GM23338 (cell line): ENCODE measurements at regions not wholly inside any gene's neighbourhood (a gene's known extent, or its start where the extent isn't known, plus 50 kb on each side); places are given as distances from the start of the nearest gene placed in this dataset.
A peak's percentile ranks its signal among the peaks of the same experiment; 100 is the strongest.

Experiments
- ATAC-seq: fragments of 200-7000 bp; cut with Tn5 transposase; 3 replicates; pipeline ENCODE4 v1.9.1; 2020
- DNase-seq: peaks from one replicate; pipeline ENCODE4 v3.0.0-alpha.2; 2015; ENCODE audit warnings: low spot score
- H2AFZ ChIP-seq: fragments of 200-600 bp; sonication (generic); 2 replicates; pipeline ENCODE4 v1.8.0; 2016; ENCODE audit warnings: antibody characterized with exemption, mild to moderate bottlenecking, moderate library complexity
- H3F3A ChIP-seq: fragments of 200-600 bp; sonication (generic); replicated peaks from 2 replicates; pipeline ENCODE4 v1.8.0; 2017; ENCODE audit warnings: antibody characterized with exemption, mixed run types, low read depth
- H3K27ac ChIP-seq: fragments of 200-600 bp; sonication (generic); 2 replicates; pipeline ENCODE4 v1.6.1; 2016; ENCODE audit warnings: low read depth
- H3K27me3 ChIP-seq: fragments of 200-600 bp; sonication (generic); 2 replicates; pipeline ENCODE4 v1.8.0; 2016; ENCODE audit warnings: mild to moderate bottlenecking, mixed run types, moderate library complexity; ENCODE audit not compliant: insufficient read depth
- H3K36me3 ChIP-seq: fragments of 200-600 bp; sonication (generic); 2 replicates; pipeline ENCODE4 v1.8.0; 2016; ENCODE audit warnings: mild to moderate bottlenecking; ENCODE audit not compliant: insufficient read depth
- H3K4me1 ChIP-seq: fragments of 200-600 bp; sonication (generic); 2 replicates; pipeline ENCODE4 v1.8.0; 2016; ENCODE audit warnings: mild to moderate bottlenecking, moderate library complexity; ENCODE audit not compliant: insufficient read depth
- H3K4me2 ChIP-seq: fragments of 200-600 bp; sonication (generic); 2 replicates; pipeline ENCODE4 v1.7.1; 2017; ENCODE audit warnings: mixed run types
- H3K4me3 ChIP-seq: fragments of 200-600 bp; sonication (generic); 2 replicates; pipeline ENCODE4 v1.6.1; 2016; ENCODE audit warnings: mixed run types
- H3K79me2 ChIP-seq: fragments of 200-600 bp; sonication (generic); replicated peaks from 2 replicates; pipeline ENCODE4 v1.8.0; 2017; ENCODE audit warnings: mild to moderate bottlenecking; ENCODE audit not compliant: insufficient read depth
- H3K9me2 ChIP-seq: fragments of 200-600 bp; sonication (generic); 2 replicates; pipeline ENCODE4 v1.8.0; 2017; ENCODE audit not compliant: insufficient read depth
- H4K20me1 ChIP-seq: fragments of 200-600 bp; sonication (generic); replicated peaks from 2 replicates; pipeline ENCODE4 v1.8.0; 2017; ENCODE audit warnings: mild to moderate bottlenecking; ENCODE audit not compliant: insufficient read depth
- H3K27ac Mint-ChIP-seq: 2 replicates; pipeline ENCODE4 v1.8.0; 2020; ENCODE audit warnings: inconsistent platforms, mild to moderate bottlenecking, moderate library complexity, mixed read lengths
- H3K27me3 Mint-ChIP-seq: 3 replicates; pipeline ENCODE4 v1.8.0; 2022; ENCODE audit warnings: low read depth, mild to moderate bottlenecking, moderate library complexity, mixed read lengths, inconsistent platforms; ENCODE audit not compliant: insufficient read depth, poor library complexity
- H3K36me3 Mint-ChIP-seq: 3 replicates; pipeline ENCODE4 v1.8.0; 2021; ENCODE audit warnings: low read depth, mild to moderate bottlenecking, inconsistent platforms, moderate library complexity, mixed read lengths
- H3K4me1 Mint-ChIP-seq: 3 replicates; pipeline ENCODE4 v1.8.0; 2020; ENCODE audit warnings: mild to moderate bottlenecking, inconsistent platforms, mixed read lengths
- H3K4me3 Mint-ChIP-seq: 3 replicates; pipeline ENCODE4 v1.8.0; 2021; ENCODE audit warnings: moderate library complexity, mild to moderate bottlenecking, inconsistent platforms, mixed read lengths
- H3K9me3 Mint-ChIP-seq: 3 replicates; pipeline ENCODE4 v1.8.0; 2020; ENCODE audit warnings: moderate library complexity, mild to moderate bottlenecking, inconsistent platforms, mixed read lengths
- CREB1 ChIP-seq: fragments of 250-450 bp; sonication (Bioruptor Pico); IDR thresholded peaks from 2 replicates; pipeline ENCODE4 v1.5.0; 2020; ENCODE audit warnings: low read depth, mild to moderate bottlenecking, moderate library complexity
- EZH2 ChIP-seq: fragments of 200-600 bp; sonication (generic); IDR thresholded peaks from one replicate; pipeline ENCODE4 v1.8.0; 2017; ENCODE audit warnings: antibody characterized with exemption, mild to moderate bottlenecking, low read depth; ENCODE audit not compliant: unreplicated experiment
- EZH2phosphoT487 ChIP-seq: fragments of 200-600 bp; sonication (generic); IDR thresholded peaks from one replicate; pipeline ENCODE4 v1.8.1; 2018; ENCODE audit warnings: antibody characterized with exemption; ENCODE audit not compliant: unreplicated experiment
- JUNB ChIP-seq: IDR thresholded peaks from one replicate; pipeline ENCODE4 v1.6.1; 2016; ENCODE audit warnings: antibody characterized with exemption; ENCODE audit not compliant: unreplicated experiment
- NANOG ChIP-seq: IDR thresholded peaks from 2 replicates; pipeline ENCODE4 v1.6.1; 2016; ENCODE audit warnings: antibody characterized with exemption, borderline replicate concordance
- POLR2AphosphoS5 ChIP-seq: IDR thresholded peaks from 2 replicates; pipeline ENCODE4 v1.6.1; 2016; ENCODE audit warnings: antibody characterized with exemption, low read depth
- REST ChIP-seq: IDR thresholded peaks from one replicate; pipeline ENCODE4 v1.6.1; 2018; ENCODE audit warnings: antibody characterized with exemption; ENCODE audit not compliant: unreplicated experiment
- STAT1 ChIP-seq: IDR thresholded peaks from one replicate; pipeline ENCODE4 v1.6.1; 2016; ENCODE audit warnings: antibody characterized with exemption; ENCODE audit not compliant: unreplicated experiment
- ZNF114 ChIP-seq: fragments of 250-450 bp; sonication (Bioruptor Pico); IDR thresholded peaks from 2 replicates; pipeline ENCODE4 v1.5.0; 2020; ENCODE audit warnings: mild to moderate bottlenecking, moderate library complexity
- ZNF331 ChIP-seq: fragments of 250-450 bp; sonication (Bioruptor Pico); IDR thresholded peaks from 2 replicates; pipeline ENCODE4 v1.5.0; 2020; ENCODE audit warnings: low read depth, mild to moderate bottlenecking, moderate library complexity

DNA sequence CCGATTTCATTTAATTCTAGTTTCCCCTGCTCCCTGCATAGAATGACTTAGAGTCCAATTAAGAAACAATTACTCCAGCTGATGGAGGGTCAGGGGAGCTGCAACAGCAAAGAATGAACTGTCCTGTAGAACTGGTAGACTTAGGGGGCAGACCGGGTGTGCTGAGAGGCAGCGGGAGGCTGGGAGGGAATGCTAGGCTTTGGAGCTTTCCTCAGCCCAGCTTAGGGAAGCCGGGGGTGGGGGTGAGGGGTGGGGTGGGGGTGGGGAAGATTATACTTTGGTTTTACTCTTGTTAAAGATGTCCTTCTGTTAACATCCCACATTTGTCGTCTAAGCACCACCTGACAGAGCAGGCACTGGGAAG lies 458.6 kb upstream of the ASIC2 start:
- Mint-ChIP-seq H3K4me3 (peak overlapping the region; percentile 69), H3K36me3 (peaks cover 6% of the 10 kb centered on the region; the same call in 2 of the 3 replicates), H3K27me3 (peaks cover 37% of the 10 kb centered on the region), H3K27ac (0 out of 2 replicates have a peak overlapping the region, but pooled peaks have one; percentile 0), H3K9me3 (peaks cover 10% of the 10 kb centered on the region; the same call in 2 of the 3 replicates), H3K4me1 (peaks cover 32% of the 10 kb centered on the region)
- no peaks in the 10 kb centered on the region for H3K79me2 ChIP-seq
- H3K4me3 ChIP-seq = peak overlapping the region; percentile 42
- DNase-seq (peak; percentile 60), ATAC-seq (peak; percentile 73)
- H3K4me1 ChIP-seq = peaks cover 27% of the 10 kb centered on the region
- H3K4me2 ChIP-seq = peak overlapping the region; percentile 73
- H3K9me2 ChIP-seq = no peaks in the 10 kb centered on the region
- no peaks in the 10 kb centered on the region for H3K36me3 ChIP-seq
- no peaks in the 10 kb centered on the region for H4K20me1 ChIP-seq
- H3K27me3 ChIP-seq = peaks cover 41% of the 10 kb centered on the region
- no peak overlapping the region for H2AFZ ChIP-seq
- H3F3A ChIP-seq = no peaks in the 10 kb centered on the region
- TF ChIP-seq POLR2AphosphoS5 (no peak), JUNB (no peak), REST (no peak), NANOG (no peak), CREB1 (CRISPR knock-in tag) (no peak), ZNF114 (CRISPR knock-in tag) (no peak), ZNF331 (CRISPR knock-in tag) (no peak), EZH2phosphoT487 (no peak)
- no peak overlapping the region for H3K27ac ChIP-seq

DNA sequence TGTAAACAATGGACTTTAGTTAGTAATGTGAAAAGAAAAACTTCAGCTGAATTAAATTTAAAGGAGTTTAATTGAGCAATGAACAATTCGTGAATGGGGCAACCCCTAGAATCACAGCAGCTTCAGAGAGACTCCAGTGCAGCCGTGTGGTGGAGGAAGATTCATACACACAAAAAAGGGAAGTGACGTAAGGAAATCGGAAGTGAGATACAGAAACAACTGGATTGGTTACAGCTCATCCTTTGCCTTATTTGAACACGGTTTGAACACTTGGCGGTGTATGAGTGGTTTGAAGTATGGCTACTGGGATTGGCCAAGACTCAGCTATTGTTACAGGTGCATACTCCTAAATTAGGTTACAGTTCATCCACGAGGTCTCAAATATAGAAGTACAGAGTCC lies 460.4 kb upstream of the ASIC2 start:
- Mint-ChIP-seq H3K4me3 (no peak overlapping the region), H3K9me3 (peaks cover 13% of the 10 kb centered on the region), H3K4me1 (peaks cover 32% of the 10 kb centered on the region), H3K27ac (no peak overlapping the region), H3K36me3 (peaks cover 6% of the 10 kb centered on the region; the same call in 2 of the 3 replicates), H3K27me3 (peaks cover 33% of the 10 kb centered on the region)
- Histone ChIP-seq H3K9me2 (no peaks in the 10 kb centered on the region), H3K4me1 (peaks cover 27% of the 10 kb centered on the region), H3F3A (no peaks in the 10 kb centered on the region), H3K27ac (no peak overlapping the region), H3K79me2 (no peaks in the 10 kb centered on the region), H3K27me3 (peaks cover 28% of the 10 kb centered on the region), H3K4me3 (no peak overlapping the region), H3K36me3 (no peaks in the 10 kb centered on the region), H2AFZ (no peak overlapping the region), H3K4me2 (no peak overlapping the region), H4K20me1 (no peaks in the 10 kb centered on the region)
- no peak for DNase-seq
- ATAC-seq = no peak
- TF ChIP-seq STAT1 (no peak), EZH2 (no peak), ZNF114 (CRISPR knock-in tag) (no peak), JUNB (no peak), POLR2AphosphoS5 (no peak), REST (no peak)
